IgD-negative memory B cell (primary cell): ENCODE measurements at regions not wholly inside any gene's neighbourhood (a gene's known extent, or its start where the extent isn't known, plus 50 kb on each side); places are given as distances from the start of the nearest gene placed in this dataset.

Experiments
- H3K27ac Mint-ChIP-seq, 3 donors: one replicate each; pipeline ENCODE4 v1.8.0; 2020 to 2022; ENCODE audit warnings: mild to moderate bottlenecking in 3 of 3, mixed read lengths in 3 of 3, moderate library complexity in 1 of 3
- H3K27me3 Mint-ChIP-seq: one replicate; pipeline ENCODE4 v1.8.0; 2021; ENCODE audit warnings: mixed read lengths
- H3K36me3 Mint-ChIP-seq: one replicate; pipeline ENCODE4 v1.8.0; 2020; ENCODE audit warnings: mild to moderate bottlenecking, mixed read lengths
- H3K4me1 Mint-ChIP-seq, 3 donors: one replicate each; pipeline ENCODE4 v1.8.0; 2020 to 2022; ENCODE audit warnings: mixed read lengths in 3 of 3, mild to moderate bottlenecking in 1 of 3
- H3K4me3 Mint-ChIP-seq, 4 donors: one replicate each; pipeline ENCODE4 v1.8.0; 2020 to 2022; ENCODE audit warnings: mild to moderate bottlenecking in 4 of 4, mixed read lengths in 4 of 4, moderate library complexity in 3 of 4
- H3K9me3 Mint-ChIP-seq, 3 donors: one replicate each; pipeline ENCODE4 v1.8.0; 2020 to 2021; ENCODE audit warnings: mixed read lengths in 3 of 3, mild to moderate bottlenecking in 1 of 3

DNA sequence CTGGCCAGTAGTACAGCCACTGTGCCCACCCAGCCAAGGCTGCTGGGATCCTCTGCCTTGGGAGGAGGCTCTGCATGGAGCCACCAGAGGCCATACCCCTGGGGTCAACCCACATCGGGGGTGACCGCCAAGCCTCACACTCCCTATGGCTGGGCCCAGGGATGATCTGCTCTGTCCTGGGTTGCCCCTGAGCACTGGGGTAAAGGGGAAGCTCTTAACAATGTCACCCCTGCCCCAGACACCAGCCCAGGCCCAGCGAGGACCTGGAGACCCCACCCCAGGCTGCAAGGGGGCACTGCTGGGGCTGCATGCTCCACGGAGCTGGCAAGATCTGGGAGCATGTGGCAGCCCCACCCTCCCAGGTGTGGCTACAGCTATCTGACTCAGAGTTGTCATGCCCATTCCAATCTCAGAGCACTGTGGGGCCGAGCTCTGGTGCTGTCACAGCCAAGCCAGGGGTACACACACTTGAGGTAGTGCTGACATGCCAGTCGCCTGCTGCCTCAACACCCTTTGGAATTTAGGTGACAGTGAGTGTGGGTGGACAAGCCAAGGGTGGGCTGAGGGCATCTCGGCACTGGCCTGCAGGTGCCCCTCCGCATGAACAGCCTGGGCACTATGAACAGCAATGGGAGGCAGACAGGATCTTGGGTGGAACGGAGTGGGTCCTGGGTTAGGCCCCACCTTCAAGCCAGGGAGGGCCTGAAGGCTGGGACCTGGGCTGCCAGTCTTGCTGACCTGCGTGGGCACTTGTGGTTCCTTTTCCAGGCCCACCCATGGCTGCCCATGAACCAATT lies 427.7 kb downstream of the LRRIQ3 start:
- Mint-ChIP-seq H3K4me1 (no peaks in the 10 kb centered on the region), H3K4me3 (no peak overlapping the region), H3K27ac (no peak overlapping the region), H3K9me3 (peaks cover 0 to 4% (median 1%) of the 10 kb centered on the region in 3 donors), H3K36me3 (no peaks in the 10 kb centered on the region), H3K27me3 (no peaks in the 10 kb centered on the region)

DNA sequence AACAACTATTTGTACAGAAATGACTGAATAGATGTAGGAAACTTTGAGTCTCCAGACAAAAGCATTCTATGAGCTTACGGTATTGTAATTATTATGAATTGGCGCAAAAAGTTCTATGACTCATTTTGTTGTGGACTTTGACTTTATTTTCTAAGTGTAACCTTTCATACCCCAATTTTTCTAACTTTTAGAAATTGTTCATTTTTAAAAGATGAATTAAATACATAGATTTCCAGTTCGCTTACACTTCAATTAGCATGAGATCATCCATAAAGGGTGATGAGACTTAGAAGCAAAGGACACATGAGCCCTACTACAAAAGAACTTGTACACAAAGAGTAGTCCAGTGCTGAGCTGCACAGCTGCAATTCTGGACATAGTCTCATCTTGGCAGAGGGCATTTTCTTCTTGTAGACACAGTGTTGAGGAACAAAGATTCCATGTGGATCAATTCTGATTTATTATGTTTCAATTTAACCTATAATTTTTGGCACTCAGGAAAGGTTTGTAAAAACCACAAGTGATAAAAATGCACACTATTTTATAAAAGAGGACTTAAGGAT lies 431.1 kb downstream of the LRRIQ3 start:
- Mint-ChIP-seq H3K27ac (no peak overlapping the region), H3K9me3 (peaks cover 0 to 4% (median 1%) of the 10 kb centered on the region in 3 donors), H3K4me3 (no peak overlapping the region), H3K36me3 (no peaks in the 10 kb centered on the region), H3K4me1 (no peaks in the 10 kb centered on the region), H3K27me3 (no peaks in the 10 kb centered on the region)

DNA sequence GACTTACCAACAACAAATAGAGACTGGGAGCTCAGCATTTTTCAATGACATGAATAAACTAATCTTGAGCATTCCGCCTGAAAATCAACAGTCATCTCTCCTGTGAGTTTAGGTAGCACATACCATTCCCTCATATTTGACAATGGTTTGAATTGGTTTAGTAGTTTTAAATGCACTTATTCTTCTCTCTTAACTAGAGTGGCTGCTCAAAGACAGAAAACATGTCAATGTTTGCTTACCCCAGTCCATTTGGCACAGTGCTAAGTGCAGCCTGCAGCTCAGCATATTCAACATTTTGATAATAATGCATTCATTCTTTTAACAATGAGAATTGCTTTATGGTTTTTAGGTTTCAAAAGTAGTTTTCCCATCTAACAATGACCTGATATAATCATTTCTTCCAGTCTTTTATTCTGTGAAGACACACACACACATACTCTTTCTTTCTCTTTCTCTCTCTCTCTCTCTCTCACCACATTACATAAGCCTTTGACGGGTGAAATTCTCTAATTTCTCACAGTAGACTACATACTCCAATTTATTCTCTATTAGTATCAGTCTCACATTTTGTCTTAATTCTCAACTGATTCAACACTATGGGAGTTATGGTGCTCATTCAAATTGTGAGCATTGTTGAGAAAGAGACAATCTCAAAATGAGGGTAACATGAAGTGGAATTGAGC lies 432.3 kb downstream of the LRRIQ3 start:
- Mint-ChIP-seq H3K27me3 (no peaks in the 10 kb centered on the region), H3K4me1 (no peaks in the 10 kb centered on the region), H3K36me3 (no peaks in the 10 kb centered on the region), H3K27ac (no peak overlapping the region), H3K9me3 (peaks cover 0 to 4% (median 0%) of the 10 kb centered on the region in 3 donors), H3K4me3 (no peak overlapping the region)

DNA sequence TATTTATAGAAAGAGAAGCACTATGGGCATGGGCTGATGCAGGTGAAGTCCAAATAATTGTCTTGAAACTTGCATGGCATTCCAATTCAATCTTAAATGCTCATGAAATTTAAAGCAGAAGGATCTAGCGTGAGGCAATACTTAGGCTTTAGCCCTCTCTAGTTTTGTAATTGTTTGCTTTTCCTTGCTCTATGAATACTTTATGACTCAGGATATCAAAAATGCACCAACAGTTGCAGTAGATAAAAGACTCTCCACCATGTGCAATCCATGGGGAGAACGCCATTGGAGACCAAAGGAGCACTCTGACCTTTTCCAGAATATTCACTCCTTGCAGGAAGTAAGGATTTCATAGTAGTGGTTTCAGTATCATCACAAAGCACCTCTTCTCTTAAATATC lies 436.4 kb downstream of the LRRIQ3 start:
- Mint-ChIP-seq H3K27me3 (no peaks in the 10 kb centered on the region), H3K36me3 (no peaks in the 10 kb centered on the region), H3K9me3 (no peaks in the 10 kb centered on the region), H3K27ac (no peak overlapping the region), H3K4me1 (no peaks in the 10 kb centered on the region), H3K4me3 (no peak overlapping the region)

DNA sequence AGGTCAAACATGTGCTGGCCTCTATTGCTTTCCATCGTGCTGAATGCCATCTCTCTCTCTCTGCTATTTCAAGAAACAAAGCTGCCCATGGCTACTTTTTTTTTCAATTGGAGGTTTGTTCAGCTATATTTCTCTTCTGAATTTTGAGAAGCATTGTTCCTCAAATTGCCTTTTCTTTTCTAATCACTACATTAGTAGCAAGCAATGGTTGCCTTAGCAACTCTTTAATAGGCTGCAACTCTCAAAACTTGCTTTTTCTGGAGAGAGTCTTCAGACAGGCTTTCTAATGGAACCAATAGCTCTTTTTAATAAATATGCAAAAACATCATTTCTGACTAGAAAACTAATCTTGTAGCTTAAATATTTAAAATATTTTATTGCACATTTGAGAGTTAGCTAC lies 439.0 kb downstream of the LRRIQ3 start:
- Mint-ChIP-seq H3K27me3 (no peaks in the 10 kb centered on the region), H3K4me1 (no peaks in the 10 kb centered on the region)

DNA sequence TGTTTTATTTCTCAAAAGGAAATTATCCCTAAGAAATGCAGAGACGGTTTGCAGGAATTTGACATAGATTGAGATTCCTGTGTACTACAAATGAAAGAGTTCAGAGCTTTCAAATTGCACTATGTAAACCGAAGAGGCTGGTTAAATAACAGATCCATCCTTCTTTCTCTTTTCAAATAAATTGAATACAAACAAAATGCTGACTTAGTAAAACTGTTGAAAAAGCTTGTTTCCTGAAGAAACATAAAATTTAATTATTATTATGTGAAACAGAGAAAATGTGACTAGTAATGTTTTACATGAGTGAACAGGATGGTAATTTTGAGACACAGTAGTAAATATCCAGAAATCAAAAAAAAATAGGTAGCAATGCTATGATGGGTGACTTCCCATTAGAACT lies 441.2 kb downstream of the LRRIQ3 start:
- no peaks in the 10 kb centered on the region for H3K4me1 Mint-ChIP-seq
- no peak overlapping the region for H3K4me3 Mint-ChIP-seq
- H3K9me3 Mint-ChIP-seq = no peaks in the 10 kb centered on the region
- H3K27ac Mint-ChIP-seq = no peak overlapping the region
- no peaks in the 10 kb centered on the region for H3K27me3 Mint-ChIP-seq
- H3K36me3 Mint-ChIP-seq = no peaks in the 10 kb centered on the region

More for the DNA sequence above, 439.0 kb downstream of the LRRIQ3 start:
- Mint-ChIP-seq H3K27ac (no peak overlapping the region), H3K9me3 (no peaks in the 10 kb centered on the region), H3K36me3 (no peaks in the 10 kb centered on the region), H3K4me3 (no peak overlapping the region)

DNA sequence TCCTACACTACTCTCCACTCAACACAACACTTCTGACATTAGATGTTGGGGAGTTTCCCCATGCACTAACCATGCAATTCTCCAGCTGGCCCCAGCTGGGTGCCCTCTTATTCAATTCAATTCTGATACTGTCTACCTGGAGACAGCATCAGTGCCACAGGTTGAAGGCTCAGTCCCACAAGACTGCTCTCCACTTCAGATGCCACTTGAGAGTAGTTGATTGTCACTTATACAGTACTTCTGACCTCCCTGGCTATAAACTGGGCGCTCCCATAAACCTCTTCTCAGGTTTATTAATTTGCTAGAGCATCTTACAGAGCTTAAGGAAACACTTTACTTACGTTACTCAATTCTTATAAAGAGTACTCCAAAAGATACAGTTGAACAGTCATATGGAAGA lies 442.3 kb downstream of the LRRIQ3 start:
- no peaks in the 10 kb centered on the region for H3K4me1 Mint-ChIP-seq
- no peaks in the 10 kb centered on the region for H3K27me3 Mint-ChIP-seq
- H3K27ac Mint-ChIP-seq = no peak overlapping the region
- no peaks in the 10 kb centered on the region for H3K36me3 Mint-ChIP-seq
- peaks cover 0 to 3% (median 0%) of the 10 kb centered on the region in 3 donors for H3K9me3 Mint-ChIP-seq
- H3K4me3 Mint-ChIP-seq = no peak overlapping the region

DNA sequence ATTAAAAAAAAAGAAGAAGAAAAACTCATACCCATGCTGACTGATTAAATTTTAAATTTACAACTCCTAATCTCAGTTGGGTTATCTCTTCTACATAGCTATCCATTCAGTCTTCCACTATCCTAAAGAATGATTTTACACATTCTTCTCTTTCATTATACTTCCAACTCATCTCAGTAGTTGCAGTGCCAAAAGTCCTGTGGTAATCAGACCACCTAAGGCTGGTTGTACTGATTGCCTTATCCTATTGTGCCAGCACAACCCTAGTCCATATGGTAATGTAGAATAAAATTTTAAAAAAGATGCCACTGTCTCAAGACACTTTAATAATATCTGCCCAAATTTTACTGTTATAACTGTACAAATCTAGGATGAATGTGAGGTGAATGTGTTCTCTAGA lies 448.0 kb downstream of the LRRIQ3 start:
- Mint-ChIP-seq H3K4me3 (no peak overlapping the region), H3K27ac (no peak overlapping the region), H3K9me3 (peaks cover under 1 to 8% (median 3%) of the 10 kb centered on the region in 3 donors), H3K27me3 (no peaks in the 10 kb centered on the region), H3K4me1 (no peaks in the 10 kb centered on the region), H3K36me3 (no peaks in the 10 kb centered on the region)

DNA sequence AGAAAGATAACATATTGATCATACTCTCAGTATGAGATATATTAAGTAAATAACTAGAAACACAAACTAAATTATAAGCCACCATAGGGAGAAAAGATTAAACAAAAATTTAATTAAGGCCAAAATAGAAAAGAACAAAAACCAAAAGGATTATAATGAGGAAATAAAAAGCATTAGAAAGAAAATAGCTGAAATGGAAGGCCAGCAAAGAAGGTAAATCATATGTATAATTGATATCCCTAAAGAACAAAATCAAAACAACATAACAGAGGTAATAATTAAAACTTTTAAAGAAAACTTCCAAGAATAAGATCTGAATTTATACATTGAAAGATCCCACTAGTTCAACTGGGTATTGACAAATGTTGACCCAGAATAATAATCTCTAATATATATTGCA lies 453.0 kb downstream of the LRRIQ3 start:
- Mint-ChIP-seq H3K9me3 (peaks cover 3 to 22% (median 6%) of the 10 kb centered on the region in 3 donors), H3K4me3 (no peak overlapping the region), H3K27ac (no peak overlapping the region), H3K27me3 (no peaks in the 10 kb centered on the region), H3K36me3 (no peaks in the 10 kb centered on the region), H3K4me1 (no peaks in the 10 kb centered on the region)

DNA sequence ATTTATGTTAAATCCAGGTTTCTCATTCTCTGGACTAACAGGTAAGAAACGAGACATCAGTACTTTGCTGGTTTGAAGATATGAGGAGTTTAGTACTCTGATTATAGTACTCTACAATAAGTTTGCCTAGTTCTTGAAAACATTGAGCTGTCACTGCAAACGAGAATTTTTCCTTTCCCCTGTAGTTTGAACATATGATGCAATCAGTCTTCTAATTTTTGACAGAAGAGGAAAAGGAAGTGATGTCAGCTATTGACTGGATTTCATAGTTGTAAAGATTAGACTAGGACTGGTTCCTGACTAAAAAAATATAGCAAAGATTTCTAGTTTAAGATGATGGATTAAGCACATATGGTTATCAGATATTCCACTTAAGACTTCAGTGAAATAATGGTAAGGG lies 461.9 kb downstream of the LRRIQ3 start:
- Mint-ChIP-seq H3K27ac (no peak overlapping the region), H3K36me3 (no peaks in the 10 kb centered on the region), H3K4me3 (no peak overlapping the region), H3K9me3 (no peaks in the 10 kb centered on the region), H3K4me1 (peaks cover 0 to 2% (median 0%) of the 10 kb centered on the region in 3 donors), H3K27me3 (no peaks in the 10 kb centered on the region)

DNA sequence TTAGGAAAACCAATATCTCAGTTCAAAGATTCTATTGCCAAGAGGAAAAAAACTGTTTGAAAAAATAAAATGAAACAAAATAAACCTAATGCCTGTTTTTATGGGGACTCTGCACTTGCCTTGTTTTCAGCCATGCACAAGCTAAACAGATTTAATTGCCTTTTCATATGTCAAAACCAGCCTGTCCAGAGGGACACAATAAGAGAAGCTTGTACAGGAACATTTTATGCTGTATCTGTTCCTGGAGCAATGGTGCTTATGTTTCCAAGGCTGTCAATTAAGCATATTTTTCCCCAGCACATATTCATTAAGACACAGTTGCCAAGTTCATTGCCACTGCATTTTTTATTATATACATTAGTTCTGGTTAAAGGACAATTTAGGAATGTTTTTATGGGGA lies 470.9 kb downstream of the LRRIQ3 start:
- Mint-ChIP-seq H3K27me3 (no peaks in the 10 kb centered on the region), H3K4me1 (no peaks in the 10 kb centered on the region), H3K36me3 (no peaks in the 10 kb centered on the region), H3K9me3 (peaks cover 0 to 4% (median 0%) of the 10 kb centered on the region in 3 donors), H3K4me3 (no peak overlapping the region), H3K27ac (no peak overlapping the region)

DNA sequence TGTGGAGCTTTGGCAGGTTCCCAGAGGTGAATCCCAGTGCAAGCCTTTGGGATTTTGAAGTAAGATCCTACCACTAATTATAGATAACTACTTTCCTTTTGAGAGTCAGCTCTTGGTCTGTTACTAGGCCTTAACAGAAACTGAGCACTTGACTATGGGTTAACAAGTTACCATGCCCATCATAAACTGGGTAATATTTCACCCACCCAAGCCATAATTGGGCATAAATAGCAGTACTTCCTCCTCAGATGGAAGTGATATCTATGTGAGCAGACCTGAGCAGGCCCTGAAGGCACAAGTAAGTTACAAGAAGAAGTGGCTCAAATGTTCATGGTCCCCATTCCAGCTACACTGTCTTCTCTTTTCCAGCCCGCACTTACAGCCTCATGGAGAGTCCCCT lies 475.9 kb downstream of the LRRIQ3 start:
- H3K27ac Mint-ChIP-seq = no peak overlapping the region
- peaks cover 0 to 1% (median 0%) of the 10 kb centered on the region in 3 donors for H3K9me3 Mint-ChIP-seq
- H3K27me3 Mint-ChIP-seq = no peaks in the 10 kb centered on the region
- H3K4me3 Mint-ChIP-seq = no peak overlapping the region
- no peaks in the 10 kb centered on the region for H3K36me3 Mint-ChIP-seq
- no peaks in the 10 kb centered on the region for H3K4me1 Mint-ChIP-seq

DNA sequence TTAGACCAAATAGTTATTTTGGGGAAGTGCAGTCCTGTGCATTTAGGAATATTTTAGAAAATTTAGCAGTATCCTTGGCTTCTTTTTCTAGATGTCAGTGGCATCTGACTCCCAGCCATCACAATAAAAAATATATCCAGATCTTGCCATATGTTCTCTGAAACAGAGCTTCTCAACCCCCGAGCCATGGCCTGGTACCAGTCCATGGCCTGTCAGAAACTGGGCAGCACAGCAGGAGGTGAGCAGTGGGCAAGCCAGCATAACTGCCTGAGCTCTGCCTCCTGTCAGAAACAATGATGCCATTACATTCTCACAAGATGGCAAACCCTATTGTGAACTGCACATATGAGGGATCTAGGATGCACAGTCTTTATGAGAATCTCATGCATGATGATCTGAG lies 480.0 kb downstream of the LRRIQ3 start:
- Mint-ChIP-seq H3K4me1 (no peaks in the 10 kb centered on the region), H3K27me3 (no peaks in the 10 kb centered on the region), H3K9me3 (peaks cover 0 to 4% (median 1%) of the 10 kb centered on the region in 3 donors), H3K36me3 (no peaks in the 10 kb centered on the region), H3K4me3 (no peak overlapping the region), H3K27ac (no peak overlapping the region)

DNA sequence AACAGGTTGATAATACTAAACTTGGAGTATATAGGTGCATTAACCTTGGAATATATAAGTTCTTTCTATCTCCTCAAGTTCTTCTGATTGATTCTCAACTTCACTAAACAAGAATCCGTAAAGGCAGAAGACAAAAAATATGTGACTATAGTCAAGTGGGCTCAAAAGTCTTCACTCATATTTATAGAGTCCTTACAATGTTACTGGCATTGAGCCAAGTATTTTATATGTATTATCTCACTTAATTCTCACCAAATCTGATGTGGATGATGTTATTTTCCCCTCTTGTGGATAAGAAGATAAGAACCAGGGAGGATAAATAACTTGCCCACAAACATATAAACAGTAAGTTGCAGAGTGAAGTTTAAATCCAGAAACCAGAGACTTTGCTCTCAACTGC lies 486.9 kb downstream of the LRRIQ3 start:
- no peak overlapping the region for H3K27ac Mint-ChIP-seq
- no peaks in the 10 kb centered on the region for H3K4me1 Mint-ChIP-seq
- no peaks in the 10 kb centered on the region for H3K27me3 Mint-ChIP-seq
- H3K36me3 Mint-ChIP-seq = no peaks in the 10 kb centered on the region
- no peak overlapping the region for H3K4me3 Mint-ChIP-seq
- H3K9me3 Mint-ChIP-seq = no peaks in the 10 kb centered on the region

DNA sequence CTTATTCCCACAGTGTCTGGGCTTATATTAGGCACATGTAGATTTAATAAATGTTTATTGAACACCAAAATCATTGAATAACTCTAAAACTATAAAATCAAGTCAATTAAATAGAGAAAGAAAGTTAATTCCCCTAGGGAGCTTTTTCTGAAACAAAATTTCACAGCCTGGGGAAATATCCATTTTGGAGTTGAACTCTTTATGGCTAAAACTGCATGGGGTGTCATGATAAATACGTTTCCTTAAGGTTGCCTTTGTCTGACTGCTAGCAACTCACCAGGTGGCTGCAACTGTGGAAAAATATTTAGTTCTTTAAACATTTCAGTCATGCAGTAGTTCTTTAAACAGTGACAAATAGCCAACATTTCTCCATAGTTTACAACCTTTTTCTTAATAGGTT lies 496.1 kb downstream of the LRRIQ3 start:
- H3K4me1 Mint-ChIP-seq = no peaks in the 10 kb centered on the region
- H3K27me3 Mint-ChIP-seq = no peaks in the 10 kb centered on the region
- H3K4me3 Mint-ChIP-seq = no peak overlapping the region
- H3K27ac Mint-ChIP-seq = no peak overlapping the region
- no peaks in the 10 kb centered on the region for H3K9me3 Mint-ChIP-seq
- no peaks in the 10 kb centered on the region for H3K36me3 Mint-ChIP-seq

DNA sequence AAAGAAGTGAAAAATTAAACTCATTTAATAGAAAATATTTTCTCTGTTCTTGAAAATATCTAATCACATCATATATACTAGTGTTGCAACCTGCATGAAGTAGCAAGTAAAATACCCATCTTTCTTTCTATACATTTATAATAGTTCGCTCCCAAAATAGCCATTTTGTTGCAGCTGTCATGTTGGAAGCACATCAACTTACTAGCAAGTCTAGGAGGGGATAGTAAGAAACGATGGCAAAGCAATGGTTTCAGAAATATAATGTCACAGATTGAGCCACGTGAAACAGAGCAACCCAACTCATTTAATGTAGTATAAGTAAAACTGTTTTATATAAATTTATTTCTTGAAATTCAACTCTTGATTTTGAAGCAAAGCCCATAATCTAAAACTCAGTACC lies 521.8 kb downstream of the LRRIQ3 start:
- no peak overlapping the region for H3K27ac Mint-ChIP-seq
- H3K4me1 Mint-ChIP-seq = no peaks in the 10 kb centered on the region
- H3K36me3 Mint-ChIP-seq = no peaks in the 10 kb centered on the region
- no peak overlapping the region for H3K4me3 Mint-ChIP-seq
- no peaks in the 10 kb centered on the region for H3K27me3 Mint-ChIP-seq
- no peaks in the 10 kb centered on the region for H3K9me3 Mint-ChIP-seq
